ENCODE measurements at regions not wholly inside any gene's neighbourhood (a gene's known extent, or its start where the extent isn't known, plus 50 kb on each side); places are given as distances from the start of the nearest gene placed in this dataset.
"Not testable (repeated sequence)": the region's sequence is repeated elsewhere in the genome, so short reads cannot be mapped to it uniquely, and the experiment has no call there.

GRCh38 chr9:115675834-115676233, 477.8 kb upstream of the PAPPA start:
- 78% methylated on average over 3 of the region's 3 CpGs for WGBS
- DNase-seq (ENCODE audit: low read depth in 6 of 9, low spot score in 9 of 9) = no peak
- no peaks in the 10 kb centered on the region for H3K9me3 ChIP-seq (ENCODE audit: control insufficient read depth in 2 of 2, insufficient read depth in 1 of 2, low read length in 1 of 2)
- no peak overlapping the region for H3K27ac ChIP-seq (ENCODE audit: low read depth in 1 of 2, low read length in 1 of 2)
- no peaks in the 10 kb centered on the region for H3K27me3 ChIP-seq (ENCODE audit: control insufficient read depth in 2 of 2, insufficient read depth in 1 of 2, low read length in 1 of 2)
- H3K4me1 ChIP-seq (ENCODE audit: control insufficient read depth in 2 of 2, insufficient read depth in 2 of 2, low read length in 2 of 2) = no peaks in the 10 kb centered on the region
- no peak overlapping the region for H3K4me3 ChIP-seq (ENCODE audit: low read length in 2 of 2)
- no peaks in the 10 kb centered on the region for H3K36me3 ChIP-seq (ENCODE audit: control insufficient read depth in 2 of 2, insufficient read depth in 2 of 2, low read length in 1 of 2)

GRCh38 chr9:115680231-115680630, 473.4 kb upstream of the PAPPA start:
- no peak for DNase-seq (ENCODE audit: low read depth in 6 of 9, low spot score in 9 of 9)
- WGBS = 98% methylated on average over 1 of the region's 1 CpG
- H3K27ac ChIP-seq (ENCODE audit: low read depth in 1 of 2, low read length in 1 of 2) = no peak overlapping the region

GRCh38 chr9:115681585-115681984, 472.0 kb upstream of the PAPPA start:
- Histone ChIP-seq H3K27ac (ENCODE audit: low read depth in 1 of 2, low read length in 1 of 2) (no peak overlapping the region), H3K27me3 (ENCODE audit: control insufficient read depth in 2 of 2, insufficient read depth in 1 of 2, low read length in 1 of 2) (no peaks in the 10 kb centered on the region), H3K36me3 (ENCODE audit: control insufficient read depth in 2 of 2, insufficient read depth in 2 of 2, low read length in 1 of 2) (no peaks in the 10 kb centered on the region), H3K9me3 (ENCODE audit: control insufficient read depth in 2 of 2, insufficient read depth in 1 of 2, low read length in 1 of 2) (no peaks in the 10 kb centered on the region), H3K4me1 (ENCODE audit: control insufficient read depth in 2 of 2, insufficient read depth in 2 of 2, low read length in 2 of 2) (no peaks in the 10 kb centered on the region), H3K4me3 (ENCODE audit: low read length in 2 of 2) (no peak overlapping the region)
- DNase-seq (ENCODE audit: low read depth in 6 of 9, low spot score in 9 of 9) = no peak
- 94% methylated on average over 3 of the region's 3 CpGs for WGBS

More at GRCh38 chr9:115680231-115680630, 473.4 kb upstream of the PAPPA start:
- no peaks in the 10 kb centered on the region for H3K9me3 ChIP-seq (ENCODE audit: control insufficient read depth in 2 of 2, insufficient read depth in 1 of 2, low read length in 1 of 2)
- no peaks in the 10 kb centered on the region for H3K36me3 ChIP-seq (ENCODE audit: control insufficient read depth in 2 of 2, insufficient read depth in 2 of 2, low read length in 1 of 2)
- no peaks in the 10 kb centered on the region for H3K27me3 ChIP-seq (ENCODE audit: control insufficient read depth in 2 of 2, insufficient read depth in 1 of 2, low read length in 1 of 2)
- H3K4me1 ChIP-seq (ENCODE audit: control insufficient read depth in 2 of 2, insufficient read depth in 2 of 2, low read length in 2 of 2) = no peaks in the 10 kb centered on the region
- H3K4me3 ChIP-seq (ENCODE audit: low read length in 2 of 2) = no peak overlapping the region

GRCh38 chr9:115686069-115686468, 467.5 kb upstream of the PAPPA start:
- no peak overlapping the region for H3K27ac ChIP-seq (ENCODE audit: low read depth in 1 of 2, low read length in 1 of 2)
- 91% methylated on average over 1 of the region's 1 CpG for WGBS
- no peaks in the 10 kb centered on the region for H3K9me3 ChIP-seq (ENCODE audit: control insufficient read depth in 2 of 2, insufficient read depth in 1 of 2, low read length in 1 of 2)
- DNase-seq (ENCODE audit: low read depth in 6 of 9, low spot score in 9 of 9) = no peak
- H3K4me1 ChIP-seq (ENCODE audit: control insufficient read depth in 2 of 2, insufficient read depth in 2 of 2, low read length in 2 of 2) = no peaks in the 10 kb centered on the region
- H3K27me3 ChIP-seq (ENCODE audit: control insufficient read depth in 2 of 2, insufficient read depth in 1 of 2, low read length in 1 of 2) = no peaks in the 10 kb centered on the region
- H3K4me3 ChIP-seq (ENCODE audit: low read length in 2 of 2) = no peak overlapping the region
- H3K36me3 ChIP-seq (ENCODE audit: control insufficient read depth in 2 of 2, insufficient read depth in 2 of 2, low read length in 1 of 2) = no peaks in the 10 kb centered on the region

- WGBS = 89% methylated on average over 3 of the region's 3 CpGs
- no peak for DNase-seq (ENCODE audit: low read depth in 6 of 9, low spot score in 9 of 9)
- H3K9me3 ChIP-seq (ENCODE audit: control insufficient read depth in 2 of 2, insufficient read depth in 1 of 2, low read length in 1 of 2) = no peaks in the 10 kb centered on the region
These were observed 466.2 kb upstream of the PAPPA start for GRCh38 chr9:115687356-115687755.

GRCh38 chr9:115689331-115689730, 464.3 kb upstream of the PAPPA start:
- Histone ChIP-seq H3K4me1 (ENCODE audit: control insufficient read depth in 2 of 2, insufficient read depth in 2 of 2, low read length in 2 of 2) (no peaks in the 10 kb centered on the region), H3K27me3 (ENCODE audit: control insufficient read depth in 2 of 2, insufficient read depth in 1 of 2, low read length in 1 of 2) (no peaks in the 10 kb centered on the region), H3K4me3 (ENCODE audit: low read length in 2 of 2) (no peak overlapping the region), H3K9me3 (ENCODE audit: control insufficient read depth in 2 of 2, insufficient read depth in 1 of 2, low read length in 1 of 2) (no peaks in the 10 kb centered on the region), H3K27ac (ENCODE audit: low read depth in 1 of 2, low read length in 1 of 2) (no peak overlapping the region), H3K36me3 (ENCODE audit: control insufficient read depth in 2 of 2, insufficient read depth in 2 of 2, low read length in 1 of 2) (no peaks in the 10 kb centered on the region)
- no peak for DNase-seq (ENCODE audit: low read depth in 6 of 9, low spot score in 9 of 9)
- WGBS = 95% methylated on average over 1 of the region's 1 CpG

More at GRCh38 chr9:115687356-115687755, 466.2 kb upstream of the PAPPA start:
- Histone ChIP-seq H3K27me3 (ENCODE audit: control insufficient read depth in 2 of 2, insufficient read depth in 1 of 2, low read length in 1 of 2) (no peaks in the 10 kb centered on the region), H3K4me3 (ENCODE audit: low read length in 2 of 2) (no peak overlapping the region), H3K36me3 (ENCODE audit: control insufficient read depth in 2 of 2, insufficient read depth in 2 of 2, low read length in 1 of 2) (no peaks in the 10 kb centered on the region), H3K27ac (ENCODE audit: low read depth in 1 of 2, low read length in 1 of 2) (no peak overlapping the region), H3K4me1 (ENCODE audit: control insufficient read depth in 2 of 2, insufficient read depth in 2 of 2, low read length in 2 of 2) (no peaks in the 10 kb centered on the region)

GRCh38 chr9:115690786-115691496, 462.6 kb upstream of the PAPPA start:
- H3K27me3 ChIP-seq (ENCODE audit: control insufficient read depth in 2 of 2, insufficient read depth in 1 of 2, low read length in 1 of 2) = no peaks in the 10 kb centered on the region
- no peak overlapping the region for H3K27ac ChIP-seq (ENCODE audit: low read depth in 1 of 2, low read length in 1 of 2)
- no peak for DNase-seq (ENCODE audit: low read depth in 6 of 9, low spot score in 9 of 9)
- 96% methylated on average over 5 of the region's 5 CpGs for WGBS
- H3K9me3 ChIP-seq (ENCODE audit: control insufficient read depth in 2 of 2, insufficient read depth in 1 of 2, low read length in 1 of 2) = no peaks in the 10 kb centered on the region
- H3K36me3 ChIP-seq (ENCODE audit: control insufficient read depth in 2 of 2, insufficient read depth in 2 of 2, low read length in 1 of 2) = no peaks in the 10 kb centered on the region
- no peaks in the 10 kb centered on the region for H3K4me1 ChIP-seq (ENCODE audit: control insufficient read depth in 2 of 2, insufficient read depth in 2 of 2, low read length in 2 of 2)
- no peak overlapping the region for H3K4me3 ChIP-seq (ENCODE audit: low read length in 2 of 2)

- no peak overlapping the region for H3K27ac ChIP-seq (ENCODE audit: low read depth in 1 of 2, low read length in 1 of 2)
- H3K27me3 ChIP-seq (ENCODE audit: control insufficient read depth in 2 of 2, insufficient read depth in 1 of 2, low read length in 1 of 2) = no peaks in the 10 kb centered on the region
- no peaks in the 10 kb centered on the region for H3K36me3 ChIP-seq (ENCODE audit: control insufficient read depth in 2 of 2, insufficient read depth in 2 of 2, low read length in 1 of 2)
- no peak overlapping the region for H3K4me3 ChIP-seq (ENCODE audit: low read length in 2 of 2)
- DNase-seq (ENCODE audit: low read depth in 6 of 9, low spot score in 9 of 9) = no peak
- no peaks in the 10 kb centered on the region for H3K9me3 ChIP-seq (ENCODE audit: control insufficient read depth in 2 of 2, insufficient read depth in 1 of 2, low read length in 1 of 2)
- H3K4me1 ChIP-seq (ENCODE audit: control insufficient read depth in 2 of 2, insufficient read depth in 2 of 2, low read length in 2 of 2) = no peaks in the 10 kb centered on the region
- 90% methylated on average over 3 of the region's 3 CpGs for WGBS
These were observed 461.9 kb upstream of the PAPPA start for GRCh38 chr9:115691693-115692092.

- H3K27me3 ChIP-seq (ENCODE audit: control insufficient read depth in 2 of 2, insufficient read depth in 1 of 2, low read length in 1 of 2); DNase-seq (ENCODE audit: low read depth in 6 of 9, low spot score in 9 of 9); H3K4me3 ChIP-seq (ENCODE audit: low read length in 2 of 2); H3K4me1 ChIP-seq (ENCODE audit: control insufficient read depth in 2 of 2, insufficient read depth in 2 of 2, low read length in 2 of 2); H3K36me3 ChIP-seq (ENCODE audit: control insufficient read depth in 2 of 2, insufficient read depth in 2 of 2, low read length in 1 of 2); H3K27ac ChIP-seq (ENCODE audit: low read depth in 1 of 2, low read length in 1 of 2); H3K9me3 ChIP-seq (ENCODE audit: control insufficient read depth in 2 of 2, insufficient read depth in 1 of 2, low read length in 1 of 2): not testable (repeated sequence)
- 72% methylated on average over 2 of the region's 2 CpGs for WGBS
These were observed 460.7 kb upstream of the PAPPA start for GRCh38 chr9:115692868-115693267.
